Left lung (tissue), 4 donors: ENCODE measurements at regions not wholly inside any gene's neighbourhood (a gene's known extent, or its start where the extent isn't known, plus 50 kb on each side); places are given as distances from the start of the nearest gene placed in this dataset.
A peak's percentile ranks its signal among the peaks of the same experiment; 100 is the strongest.

Experiments used
- ATAC-seq: fragments of 200-7000 bp; cut with Tn5 transposase; one replicate; pipeline ENCODE4 v1.9.1; 2020; ENCODE audit warnings: moderate library complexity
- DNase-seq, 4 donors: peaks; one replicate each; pipeline ENCODE4 v3.0.0-alpha.2; 2013 to 2020
- H3K27ac ChIP-seq, 2 donors: fragments of 200-600 bp; sonication (generic) in 1 of 2; one replicate each; pipeline versions ENCODE4 v1.5.0 to v1.8.0; 2020 to 2021
- H3K27me3 ChIP-seq, 2 donors: fragments of 200-600 bp; sonication (generic) in 1 of 2; one replicate each; pipeline versions ENCODE4 v1.5.0 to v1.8.0; 2020 to 2021
- H3K36me3 ChIP-seq, 2 donors: fragments of 200-600 bp; sonication (generic) in 1 of 2; one replicate each; pipeline versions ENCODE4 v1.5.0 to v1.8.0; 2020 to 2021
- H3K4me1 ChIP-seq, 2 donors: fragments of 200-600 bp; one replicate each; pipeline ENCODE4 v1.8.0; 2021
- H3K4me3 ChIP-seq, 2 donors: fragments of 200-600 bp; sonication (generic) in 1 of 2; one replicate each; pipeline versions ENCODE4 v1.5.0 to v1.8.0; 2020 to 2021; ENCODE audit warnings: mild to moderate bottlenecking in 1 of 2
- H3K9me3 ChIP-seq, 2 donors: fragments of 200-600 bp; sonication (generic) in 1 of 2; one replicate each; pipeline versions ENCODE4 v1.5.0 to v1.8.0; 2020 to 2021
- intact Hi-C, 2 donors: fragments of 100-400 bp; cut with DNase I; formaldehyde crosslinking; loops; one replicate each; pipeline versions ENCODE4 v1.11.2 to v1.14.2; 2022
- TF ChIP-seq, protein P1 (sequence below), 2 donors: fragments of 200-600 bp; sonication (generic) in 1 of 2; IDR thresholded peaks; one replicate each; pipeline versions ENCODE4 v1.5.0 to v1.8.0; 2021; ENCODE audit warnings: antibody characterized with exemption in 2 of 2
- donor health status: DM: no; HTN: yes; CAD: no.
- donor health status: DM: no; HTN: no; CAD: no.

DNA sequence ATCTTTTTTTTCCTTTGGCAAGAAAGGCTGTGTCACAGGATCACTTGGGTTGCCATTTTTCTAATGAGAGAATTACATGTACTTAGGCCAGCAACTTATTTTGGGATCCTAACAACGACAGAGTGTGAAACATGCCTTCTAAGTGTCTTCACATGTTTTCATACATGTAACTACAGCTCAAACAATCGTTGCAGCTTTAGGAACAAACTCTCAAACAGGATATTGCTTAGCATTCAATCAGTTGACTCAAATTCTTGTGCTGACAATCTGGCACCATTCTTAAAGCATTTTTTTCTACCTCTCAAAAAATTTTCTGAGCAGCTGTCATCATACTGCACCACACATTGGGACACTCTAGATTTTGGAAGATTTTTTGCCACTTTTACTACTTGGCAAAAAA is 435.5 kb downstream of the HINT1 start:
- Histone ChIP-seq H3K27me3 (no peaks in the 10 kb centered on the region), H3K4me1 (no peaks in the 10 kb centered on the region), H3K27ac (no peak overlapping the region), H3K9me3 (peaks cover 0 to 8% of the 10 kb centered on the region in 2 donors), H3K4me3 (no peak overlapping the region), H3K36me3 (no peaks in the 10 kb centered on the region)
- ATAC-seq (no peak), DNase-seq (no peak)
- intact Hi-C loops = no loop called here
- TF ChIP-seq, protein P1, sequence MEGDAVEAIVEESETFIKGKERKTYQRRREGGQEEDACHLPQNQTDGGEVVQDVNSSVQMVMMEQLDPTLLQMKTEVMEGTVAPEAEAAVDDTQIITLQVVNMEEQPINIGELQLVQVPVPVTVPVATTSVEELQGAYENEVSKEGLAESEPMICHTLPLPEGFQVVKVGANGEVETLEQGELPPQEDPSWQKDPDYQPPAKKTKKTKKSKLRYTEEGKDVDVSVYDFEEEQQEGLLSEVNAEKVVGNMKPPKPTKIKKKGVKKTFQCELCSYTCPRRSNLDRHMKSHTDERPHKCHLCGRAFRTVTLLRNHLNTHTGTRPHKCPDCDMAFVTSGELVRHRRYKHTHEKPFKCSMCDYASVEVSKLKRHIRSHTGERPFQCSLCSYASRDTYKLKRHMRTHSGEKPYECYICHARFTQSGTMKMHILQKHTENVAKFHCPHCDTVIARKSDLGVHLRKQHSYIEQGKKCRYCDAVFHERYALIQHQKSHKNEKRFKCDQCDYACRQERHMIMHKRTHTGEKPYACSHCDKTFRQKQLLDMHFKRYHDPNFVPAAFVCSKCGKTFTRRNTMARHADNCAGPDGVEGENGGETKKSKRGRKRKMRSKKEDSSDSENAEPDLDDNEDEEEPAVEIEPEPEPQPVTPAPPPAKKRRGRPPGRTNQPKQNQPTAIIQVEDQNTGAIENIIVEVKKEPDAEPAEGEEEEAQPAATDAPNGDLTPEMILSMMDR (IDR thresholded peaks at IDR 0.05) = no peak

DNA sequence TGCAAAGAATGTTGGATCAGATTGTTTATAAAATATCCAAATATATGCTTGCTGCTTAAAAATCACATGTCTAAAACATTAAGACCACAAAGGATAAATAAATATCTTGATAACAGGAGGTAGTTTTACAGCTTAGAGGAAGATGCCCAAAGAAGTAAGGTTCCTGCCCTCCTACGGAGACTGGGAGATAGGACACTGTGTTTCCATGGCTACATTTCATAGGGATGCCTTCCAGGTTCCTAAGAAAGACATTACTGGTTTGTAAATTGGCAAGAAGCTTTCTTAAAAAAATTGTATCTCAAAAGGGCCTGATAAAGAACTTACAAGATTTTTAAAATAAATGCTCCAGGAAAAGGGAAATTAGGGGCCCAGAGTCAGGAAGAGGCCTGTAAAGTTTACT is 437.2 kb downstream of the HINT1 start:
- Histone ChIP-seq H3K9me3 (peaks cover 0 to 8% of the 10 kb centered on the region in 2 donors), H3K27me3 (no peaks in the 10 kb centered on the region), H3K4me1 (no peaks in the 10 kb centered on the region), H3K36me3 (no peaks in the 10 kb centered on the region), H3K4me3 (no peak overlapping the region), H3K27ac (no peak overlapping the region)
- DNase-seq (no peak), ATAC-seq (no peak)
- TF ChIP-seq, protein P1 (IDR thresholded peaks at IDR 0.05) = no peak
- intact Hi-C loops = no loop called here

DNA sequence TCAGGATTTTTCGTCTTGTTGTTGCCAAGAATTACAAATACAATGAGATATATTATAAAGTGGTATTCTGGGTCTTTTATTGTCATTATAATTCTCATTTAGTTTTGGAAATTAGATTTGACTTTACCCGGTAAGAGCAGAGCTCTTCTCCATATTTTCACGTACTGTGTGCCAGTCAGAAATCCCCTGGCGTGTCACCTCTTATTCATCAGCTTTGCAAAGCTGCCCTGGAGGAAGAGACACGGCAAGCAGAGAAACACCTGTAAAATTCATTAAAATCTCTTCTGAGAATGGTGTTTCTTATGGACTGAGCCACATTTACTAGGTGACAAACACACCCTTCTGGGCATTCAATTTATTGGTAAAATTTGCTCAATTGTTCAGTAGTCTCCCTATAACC is 440.4 kb downstream of the HINT1 start:
- H3K9me3 ChIP-seq = no peaks in the 10 kb centered on the region
- DNase-seq (no peak), ATAC-seq (no peak)
- intact Hi-C loops = no loop called here
- no peaks in the 10 kb centered on the region for H3K27me3 ChIP-seq
- H3K36me3 ChIP-seq = no peaks in the 10 kb centered on the region
- TF ChIP-seq, protein P1 (IDR thresholded peaks at IDR 0.05) = no peak
- no peak overlapping the region for H3K4me3 ChIP-seq
- H3K4me1 ChIP-seq = no peaks in the 10 kb centered on the region
- no peak overlapping the region for H3K27ac ChIP-seq

DNA sequence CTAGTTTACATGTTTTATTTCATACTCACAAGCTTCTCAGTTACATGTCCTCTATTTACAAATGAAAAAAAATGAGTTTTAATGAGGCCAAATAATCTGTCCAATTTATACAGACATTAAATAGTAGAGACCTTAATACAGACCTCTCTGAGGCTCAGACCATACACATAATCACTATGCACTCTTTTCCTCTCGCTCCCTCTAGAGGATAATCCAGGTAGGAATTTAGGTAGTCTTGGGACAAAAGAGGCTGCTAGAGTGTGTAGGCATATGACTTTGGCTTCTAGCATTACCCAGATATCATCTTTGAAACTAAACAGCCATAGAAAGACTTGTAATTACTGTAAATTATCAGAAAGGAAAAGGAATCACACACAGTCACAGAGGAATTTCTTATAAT is 444.7 kb downstream of the HINT1 start:
- Histone ChIP-seq H3K4me3 (no peak overlapping the region), H3K36me3 (no peaks in the 10 kb centered on the region), H3K27me3 (no peaks in the 10 kb centered on the region), H3K9me3 (no peaks in the 10 kb centered on the region), H3K27ac (no peak overlapping the region), H3K4me1 (no peaks in the 10 kb centered on the region)
- TF ChIP-seq, protein P1 (IDR thresholded peaks at IDR 0.05) = peak in 1 of 2 donors; percentile 30
- intact Hi-C loops = no loop called here
- DNase-seq (peak in 2 of 4 donors; percentile 9 to 45), ATAC-seq (peak; percentile 92)

DNA sequence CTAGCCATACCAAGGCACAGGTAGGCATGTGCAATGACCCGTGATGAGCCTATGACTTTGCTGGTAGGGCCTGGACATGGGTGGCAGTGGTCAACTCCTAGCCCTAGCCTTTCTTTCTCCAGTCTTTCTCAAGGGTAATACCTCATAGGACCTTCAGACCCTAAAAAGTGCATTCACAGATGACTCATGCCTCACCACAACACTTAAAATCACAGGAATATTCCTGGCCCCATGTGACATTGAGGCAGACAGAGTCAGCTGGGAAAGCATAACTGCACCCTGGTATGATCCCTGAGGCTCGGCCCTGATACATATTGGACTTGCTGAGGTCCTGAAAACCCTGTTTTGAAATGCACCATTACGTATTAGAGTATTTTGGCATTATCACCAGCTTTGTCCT is 449.5 kb downstream of the HINT1 start:
- H3K27me3 ChIP-seq = no peaks in the 10 kb centered on the region
- H3K4me3 ChIP-seq = no peak overlapping the region
- no peak overlapping the region for H3K27ac ChIP-seq
- no peak for DNase-seq
- H3K9me3 ChIP-seq = no peaks in the 10 kb centered on the region
- intact Hi-C loops = no loop called here
- no peaks in the 10 kb centered on the region for H3K4me1 ChIP-seq
- no peaks in the 10 kb centered on the region for H3K36me3 ChIP-seq
- TF ChIP-seq, protein P1 (IDR thresholded peaks at IDR 0.05) = no peak
- no peak for ATAC-seq
